ENCODE measurements at regions not wholly inside any gene's neighbourhood (a gene's known extent, or its start where the extent isn't known, plus 50 kb on each side); places are given as distances from the start of the nearest gene placed in this dataset.

DNA sequence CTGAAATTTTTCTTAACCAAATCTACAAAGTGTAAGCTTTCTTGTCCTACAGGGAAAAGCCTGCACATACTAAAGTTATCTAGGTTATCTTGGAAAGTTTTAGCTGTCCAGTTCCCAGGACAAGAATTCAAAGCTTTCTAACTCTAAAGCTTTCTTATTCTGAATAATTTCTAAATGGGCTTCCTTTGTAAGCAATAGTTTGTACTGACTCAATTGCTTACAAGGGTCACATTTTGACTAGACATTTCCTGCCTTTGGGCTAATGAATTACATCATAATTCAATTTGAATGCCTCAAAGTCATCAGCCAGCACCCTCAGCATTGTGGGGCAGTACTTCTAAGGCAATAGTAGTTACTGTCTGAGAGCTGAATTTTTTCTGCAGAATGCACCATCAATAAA lies 223.0 kb downstream of the LTN1 start:
- no peaks in the 10 kb centered on the region for H3K36me3 Mint-ChIP-seq
- no peaks in the 10 kb centered on the region for H3K36me3 ChIP-seq (replicated peaks in 1 of 2; ENCODE audit: control insufficient read depth in 1 of 2, insufficient read depth in 2 of 2, low read length in 2 of 2)

DNA sequence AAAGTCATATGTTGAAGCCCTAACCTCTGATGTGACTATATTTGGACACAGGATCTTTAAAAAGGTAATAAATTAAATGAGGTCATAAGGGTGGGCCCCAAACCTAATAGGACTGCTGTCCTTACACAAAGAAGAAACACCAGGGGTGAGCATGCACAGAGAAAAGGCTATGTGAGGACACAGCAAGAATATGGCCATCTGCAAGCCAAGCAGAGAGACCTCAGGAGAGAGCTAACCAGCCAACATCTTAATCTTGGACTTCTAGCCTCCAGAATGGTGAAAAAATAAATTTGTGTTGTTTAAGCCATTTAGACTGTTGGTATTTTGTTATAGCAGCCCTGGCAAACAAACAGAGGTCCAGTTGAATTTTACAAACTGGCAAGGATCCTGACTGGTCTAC lies 223.9 kb downstream of the LTN1 start:
- Mint-ChIP-seq H3K36me3 (no peaks in the 10 kb centered on the region), H3K27ac (no peak overlapping the region), H3K27me3 (ENCODE audit: low read depth in 3 of 3) (no peaks in the 10 kb centered on the region), H3K4me3 (no peak overlapping the region), H3K4me1 (no peaks in the 10 kb centered on the region), H3K9me3 (peaks cover 2 to 14% (median 7%) of the 10 kb centered on the region in 7 donors)
- intact Hi-C loops (cut with micrococcal nuclease), result no loop called here
- Histone ChIP-seq H3K4me1 (ENCODE audit: control insufficient read depth in 1 of 2, insufficient read depth in 2 of 2, low read length in 2 of 2) (no peaks in the 10 kb centered on the region), H4K20me1 (ENCODE audit: insufficient read depth, low read length) (no peaks in the 10 kb centered on the region), H3K9ac (ENCODE audit: insufficient read depth, low read length, poor library complexity, severe bottlenecking) (no peak overlapping the region), H3K4me2 (replicated peaks; ENCODE audit: extremely low read depth, low read length, poor library complexity, severe bottlenecking) (no peak overlapping the region), H3K4me3 (replicated peaks in 1 of 3; ENCODE audit: low read depth in 2 of 3, low read length in 3 of 3) (no peak overlapping the region), H3K36me3 (replicated peaks in 1 of 2; ENCODE audit: control insufficient read depth in 1 of 2, insufficient read depth in 2 of 2, low read length in 2 of 2) (no peaks in the 10 kb centered on the region), H3K27ac (ENCODE audit: low read depth in 1 of 2, low read length in 2 of 2) (no peak overlapping the region), H3K27me3 (ENCODE audit: control insufficient read depth in 2 of 2, insufficient read depth in 2 of 2, low read length in 2 of 2) (no peaks in the 10 kb centered on the region), H3K79me2 (ENCODE audit: insufficient read depth, low read length) (no peaks in the 10 kb centered on the region), H2AFZ (ENCODE audit: insufficient read depth, low read depth, low read length, poor library complexity, severe bottlenecking) (no peak overlapping the region), H3K9me3 (replicated peaks in 1 of 2; ENCODE audit: control insufficient read depth in 1 of 2, insufficient read depth in 1 of 2, low read length in 2 of 2) (no peaks in the 10 kb centered on the region)
- no peak for DNase-seq
- TF ChIP-seq, protein P1, sequence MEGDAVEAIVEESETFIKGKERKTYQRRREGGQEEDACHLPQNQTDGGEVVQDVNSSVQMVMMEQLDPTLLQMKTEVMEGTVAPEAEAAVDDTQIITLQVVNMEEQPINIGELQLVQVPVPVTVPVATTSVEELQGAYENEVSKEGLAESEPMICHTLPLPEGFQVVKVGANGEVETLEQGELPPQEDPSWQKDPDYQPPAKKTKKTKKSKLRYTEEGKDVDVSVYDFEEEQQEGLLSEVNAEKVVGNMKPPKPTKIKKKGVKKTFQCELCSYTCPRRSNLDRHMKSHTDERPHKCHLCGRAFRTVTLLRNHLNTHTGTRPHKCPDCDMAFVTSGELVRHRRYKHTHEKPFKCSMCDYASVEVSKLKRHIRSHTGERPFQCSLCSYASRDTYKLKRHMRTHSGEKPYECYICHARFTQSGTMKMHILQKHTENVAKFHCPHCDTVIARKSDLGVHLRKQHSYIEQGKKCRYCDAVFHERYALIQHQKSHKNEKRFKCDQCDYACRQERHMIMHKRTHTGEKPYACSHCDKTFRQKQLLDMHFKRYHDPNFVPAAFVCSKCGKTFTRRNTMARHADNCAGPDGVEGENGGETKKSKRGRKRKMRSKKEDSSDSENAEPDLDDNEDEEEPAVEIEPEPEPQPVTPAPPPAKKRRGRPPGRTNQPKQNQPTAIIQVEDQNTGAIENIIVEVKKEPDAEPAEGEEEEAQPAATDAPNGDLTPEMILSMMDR (IDR thresholded peaks at IDR 0.05), result no peak

More for the DNA sequence above, 223.0 kb downstream of the LTN1 start:
- Histone ChIP-seq H3K27ac (ENCODE audit: low read depth in 1 of 2, low read length in 2 of 2) (no peak overlapping the region), H3K27me3 (ENCODE audit: control insufficient read depth in 2 of 2, insufficient read depth in 2 of 2, low read length in 2 of 2) (no peaks in the 10 kb centered on the region), H3K4me1 (ENCODE audit: control insufficient read depth in 1 of 2, insufficient read depth in 2 of 2, low read length in 2 of 2) (no peaks in the 10 kb centered on the region), H3K9me3 (replicated peaks in 1 of 2; ENCODE audit: control insufficient read depth in 1 of 2, insufficient read depth in 1 of 2, low read length in 2 of 2) (no peaks in the 10 kb centered on the region), H3K9ac (ENCODE audit: insufficient read depth, low read length, poor library complexity, severe bottlenecking) (no peak overlapping the region), H3K79me2 (ENCODE audit: insufficient read depth, low read length) (no peaks in the 10 kb centered on the region), H3K4me3 (replicated peaks in 1 of 3; ENCODE audit: low read depth in 2 of 3, low read length in 3 of 3) (no peak overlapping the region), H2AFZ (ENCODE audit: insufficient read depth, low read depth, low read length, poor library complexity, severe bottlenecking) (no peak overlapping the region), H4K20me1 (ENCODE audit: insufficient read depth, low read length) (no peaks in the 10 kb centered on the region), H3K4me2 (replicated peaks; ENCODE audit: extremely low read depth, low read length, poor library complexity, severe bottlenecking) (no peak overlapping the region)
- H3K4me3 Mint-ChIP-seq, result no peak overlapping the region
- H3K9me3 Mint-ChIP-seq, result peaks cover 2 to 14% (median 7%) of the 10 kb centered on the region in 7 donors
- TF ChIP-seq, protein P1 (IDR thresholded peaks at IDR 0.05), result no peak
- DNase-seq, result no peak
- H3K27ac Mint-ChIP-seq, result no peak overlapping the region
- no peaks in the 10 kb centered on the region for H3K27me3 Mint-ChIP-seq (ENCODE audit: low read depth in 3 of 3)
- intact Hi-C loops (cut with micrococcal nuclease), result no loop called here
- no peaks in the 10 kb centered on the region for H3K4me1 Mint-ChIP-seq
